ENCODE measurements at regions not wholly inside any gene's neighbourhood (a gene's known extent, or its start where the extent isn't known, plus 50 kb on each side); places are given as distances from the start of the nearest gene placed in this dataset.

DNA sequence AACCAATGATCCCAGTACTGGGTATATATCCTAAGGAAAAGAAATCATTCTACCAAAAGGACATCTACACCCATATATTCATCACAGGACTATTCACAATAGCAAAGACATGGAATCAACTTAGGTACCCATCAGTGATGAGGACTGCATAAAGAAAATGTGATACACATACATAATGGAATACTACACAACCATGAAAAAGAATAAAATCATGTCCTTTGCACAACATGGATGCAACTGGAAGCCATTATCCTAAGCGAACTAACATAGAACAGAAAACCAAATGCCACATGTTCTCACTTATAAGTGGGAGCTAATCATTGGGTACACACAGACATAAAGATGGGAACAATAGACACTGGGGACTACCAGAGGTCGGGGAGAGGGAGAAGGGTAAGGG is 86.0 kb upstream of the LGR5 start:
- no peak overlapping the region for H3K4me3 ChIP-seq (ENCODE audit: low read depth, low read length)
- DNase-seq = no peak
- H3K36me3 ChIP-seq = no peaks in the 10 kb centered on the region
- no peaks in the 10 kb centered on the region for H3K27me3 ChIP-seq
- no peaks in the 10 kb centered on the region for H3K9me3 ChIP-seq
- H3K4me1 ChIP-seq = no peaks in the 10 kb centered on the region
- TF ChIP-seq, protein P1, sequence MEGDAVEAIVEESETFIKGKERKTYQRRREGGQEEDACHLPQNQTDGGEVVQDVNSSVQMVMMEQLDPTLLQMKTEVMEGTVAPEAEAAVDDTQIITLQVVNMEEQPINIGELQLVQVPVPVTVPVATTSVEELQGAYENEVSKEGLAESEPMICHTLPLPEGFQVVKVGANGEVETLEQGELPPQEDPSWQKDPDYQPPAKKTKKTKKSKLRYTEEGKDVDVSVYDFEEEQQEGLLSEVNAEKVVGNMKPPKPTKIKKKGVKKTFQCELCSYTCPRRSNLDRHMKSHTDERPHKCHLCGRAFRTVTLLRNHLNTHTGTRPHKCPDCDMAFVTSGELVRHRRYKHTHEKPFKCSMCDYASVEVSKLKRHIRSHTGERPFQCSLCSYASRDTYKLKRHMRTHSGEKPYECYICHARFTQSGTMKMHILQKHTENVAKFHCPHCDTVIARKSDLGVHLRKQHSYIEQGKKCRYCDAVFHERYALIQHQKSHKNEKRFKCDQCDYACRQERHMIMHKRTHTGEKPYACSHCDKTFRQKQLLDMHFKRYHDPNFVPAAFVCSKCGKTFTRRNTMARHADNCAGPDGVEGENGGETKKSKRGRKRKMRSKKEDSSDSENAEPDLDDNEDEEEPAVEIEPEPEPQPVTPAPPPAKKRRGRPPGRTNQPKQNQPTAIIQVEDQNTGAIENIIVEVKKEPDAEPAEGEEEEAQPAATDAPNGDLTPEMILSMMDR (IDR thresholded peaks at IDR 0.05; ENCODE audit: low read depth, low read length) = no peak

DNA sequence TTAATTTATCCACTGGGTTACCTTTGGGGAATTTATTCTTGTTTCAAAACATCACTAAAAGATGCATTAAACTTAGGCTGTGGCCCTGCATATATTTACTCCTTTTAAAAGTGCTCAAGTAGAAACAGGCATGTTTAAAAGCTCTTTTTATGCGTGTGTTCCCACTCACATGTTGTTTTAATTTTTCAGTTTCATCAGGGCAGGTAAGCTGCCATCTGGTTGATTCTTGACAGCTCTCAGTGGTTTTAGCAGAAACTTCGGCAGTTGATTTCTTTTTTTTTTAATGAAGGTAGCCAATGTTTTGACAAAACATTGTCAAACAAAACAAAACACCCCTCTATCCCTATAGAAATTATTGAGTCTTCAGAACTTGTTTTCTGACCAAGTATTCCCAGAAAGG is 89.6 kb upstream of the LGR5 start:
- TF ChIP-seq, protein P1 (IDR thresholded peaks at IDR 0.05; ENCODE audit: low read depth, low read length) = no peak
- Histone ChIP-seq H3K36me3 (no peaks in the 10 kb centered on the region), H3K9me3 (0 out of 2 replicates have a peak, but pooled peaks cover 2% of the 10 kb centered on the region), H3K27me3 (no peaks in the 10 kb centered on the region), H3K4me3 (ENCODE audit: low read depth, low read length) (no peak overlapping the region), H3K4me1 (no peaks in the 10 kb centered on the region)
- no peak for DNase-seq

DNA sequence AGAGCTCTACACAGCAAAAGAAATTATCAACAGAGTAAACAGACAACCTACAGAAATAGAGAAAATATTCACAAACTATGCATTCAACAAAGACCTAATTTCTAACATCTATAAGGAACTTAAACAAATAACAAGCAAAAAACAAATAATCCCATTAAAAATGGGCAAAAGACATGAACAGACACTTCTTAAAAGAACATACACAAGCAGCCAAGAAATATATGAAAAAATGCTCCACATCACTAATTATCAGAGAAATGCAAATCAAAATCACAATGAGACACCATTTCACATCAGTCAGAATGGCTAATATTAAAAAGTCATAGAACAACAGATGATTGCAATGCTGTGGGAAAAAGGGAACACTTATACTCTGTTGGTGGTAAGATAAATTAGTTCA is 100.7 kb upstream of the LGR5 start:
- no peak for DNase-seq
- Histone ChIP-seq H3K4me3 (ENCODE audit: low read depth, low read length) (no peak overlapping the region), H3K9me3 (peaks cover 3% of the 10 kb centered on the region; the same call in 1 of the 2 replicates), H3K36me3 (no peaks in the 10 kb centered on the region), H3K4me1 (peaks cover 4% of the 10 kb centered on the region; the same call in 1 of the 2 replicates), H3K27me3 (no peaks in the 10 kb centered on the region)
- TF ChIP-seq, protein P1 (IDR thresholded peaks at IDR 0.05; ENCODE audit: low read depth, low read length) = no peak

DNA sequence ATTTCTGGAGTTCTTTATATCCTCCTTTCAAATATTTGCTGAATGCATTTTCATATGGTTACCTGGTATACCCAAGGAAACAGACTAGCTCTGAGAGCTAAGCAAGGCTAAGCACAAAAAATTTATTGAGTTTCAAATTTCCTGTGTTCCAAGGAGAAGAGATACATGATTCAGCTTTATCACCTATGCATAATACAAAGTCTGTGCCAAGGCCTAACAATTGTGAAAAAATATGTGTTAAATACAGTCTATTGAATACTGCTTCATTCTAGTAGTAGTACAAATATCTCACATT is 103.7 kb upstream of the LGR5 start:
- DNase-seq = no peak

GRCh38 chr12:71335151-71335962 is 104.2 kb upstream of the LGR5 start:
- no peaks in the 10 kb centered on the region for H3K36me3 ChIP-seq
- H3K4me3 ChIP-seq (ENCODE audit: low read depth, low read length) = no peak overlapping the region
- TF ChIP-seq, protein P1 (IDR thresholded peaks at IDR 0.05; ENCODE audit: low read depth, low read length) = no peak
- H3K27me3 ChIP-seq = no peaks in the 10 kb centered on the region
- H3K9me3 ChIP-seq = no peaks in the 10 kb centered on the region
- peaks cover 4% of the 10 kb centered on the region; the same call in 1 of the 2 replicates for H3K4me1 ChIP-seq
- no peak for DNase-seq

More for the DNA sequence above, 103.7 kb upstream of the LGR5 start:
- Histone ChIP-seq H3K4me1 (peaks cover 4% of the 10 kb centered on the region; the same call in 1 of the 2 replicates), H3K36me3 (no peaks in the 10 kb centered on the region), H3K27me3 (no peaks in the 10 kb centered on the region), H3K4me3 (ENCODE audit: low read depth, low read length) (no peak overlapping the region), H3K9me3 (no peaks in the 10 kb centered on the region; the same call in 1 of the 2 replicates)
- TF ChIP-seq, protein P1 (IDR thresholded peaks at IDR 0.05; ENCODE audit: low read depth, low read length) = no peak

GRCh38 chr12:71333418-71333817 is 106.2 kb upstream of the LGR5 start:
- H3K9me3 ChIP-seq = peaks cover 3% of the 10 kb centered on the region; the same call in 1 of the 2 replicates
- TF ChIP-seq, protein P1 (IDR thresholded peaks at IDR 0.05; ENCODE audit: low read depth, low read length) = no peak
- H3K4me3 ChIP-seq (ENCODE audit: low read depth, low read length) = no peak overlapping the region
- H3K4me1 ChIP-seq = peaks cover 4% of the 10 kb centered on the region; the same call in 1 of the 2 replicates
- no peaks in the 10 kb centered on the region for H3K27me3 ChIP-seq
- H3K36me3 ChIP-seq = no peaks in the 10 kb centered on the region
- no peak for DNase-seq

Data from BE2C (cell line).